HG02852 (cell line): ENCODE measurements at regions not wholly inside any gene's neighbourhood (a gene's known extent, or its start where the extent isn't known, plus 50 kb on each side); places are given as distances from the start of the nearest gene placed in this dataset.
"Not testable (repeated sequence)": the region's sequence is repeated elsewhere in the genome, so short reads cannot be mapped to it uniquely, and the experiment has no call there.

Source experiments
- ATAC-seq: cut with Tn5 transposase; IDR thresholded peaks from one replicate; pipeline ENCODE4 v1.9.1; 2021; ENCODE audit warnings: mild to moderate bottlenecking, moderate library complexity; ENCODE audit not compliant: unreplicated experiment

DNA sequence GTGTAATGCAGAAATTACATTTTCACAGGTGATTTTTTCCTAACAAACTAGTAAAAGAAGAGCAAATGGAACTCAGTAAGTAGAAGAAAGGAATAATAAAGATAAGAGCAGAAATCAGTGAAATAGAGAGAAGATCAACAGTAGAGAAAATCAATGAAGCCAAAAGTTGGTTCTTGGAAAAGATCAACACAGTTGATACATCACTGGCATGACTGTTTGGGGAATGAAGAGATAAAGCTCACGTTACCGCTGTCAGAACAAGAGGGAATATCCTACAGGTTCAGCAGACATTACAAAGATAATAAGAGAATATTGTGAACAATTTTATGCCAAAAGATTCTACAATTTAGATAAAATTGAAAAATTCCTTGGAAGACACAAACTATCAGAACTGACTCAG lies 146.4 kb downstream of the ACTR3B start:
- ATAC-seq = no peak

DNA sequence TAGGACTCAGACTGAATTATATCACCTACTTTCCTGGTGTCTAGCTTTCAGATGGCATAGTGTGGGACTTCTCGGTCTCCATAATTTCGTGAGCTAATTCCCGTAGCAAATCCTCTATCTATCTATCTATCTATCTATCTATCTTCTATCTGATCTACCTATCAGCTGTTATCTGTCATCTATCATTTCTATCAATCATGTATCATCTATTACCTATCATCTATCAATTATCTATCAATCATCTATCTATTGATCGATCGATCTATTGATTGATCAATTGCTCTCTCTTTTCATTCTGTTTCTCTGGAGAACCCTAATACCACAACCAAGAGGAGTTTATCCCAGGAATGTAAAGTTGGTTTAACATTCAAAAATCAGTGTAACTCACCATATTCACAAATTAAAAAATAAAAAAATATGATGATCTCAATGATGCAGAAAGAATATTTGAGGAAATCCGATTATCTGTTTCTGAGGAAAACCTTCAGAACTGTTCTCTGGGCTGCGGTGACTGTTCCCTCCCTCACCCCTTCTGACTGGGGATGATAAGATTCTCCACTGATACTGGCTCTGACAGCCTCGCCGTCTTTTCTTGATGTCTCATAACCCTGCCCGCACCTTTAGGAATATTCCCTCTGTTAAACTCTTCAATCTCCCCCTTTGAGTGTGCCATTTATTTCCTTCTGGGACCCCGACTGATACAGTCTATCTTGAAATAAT lies 147.7 kb downstream of the ACTR3B start:
- no peak for ATAC-seq

DNA sequence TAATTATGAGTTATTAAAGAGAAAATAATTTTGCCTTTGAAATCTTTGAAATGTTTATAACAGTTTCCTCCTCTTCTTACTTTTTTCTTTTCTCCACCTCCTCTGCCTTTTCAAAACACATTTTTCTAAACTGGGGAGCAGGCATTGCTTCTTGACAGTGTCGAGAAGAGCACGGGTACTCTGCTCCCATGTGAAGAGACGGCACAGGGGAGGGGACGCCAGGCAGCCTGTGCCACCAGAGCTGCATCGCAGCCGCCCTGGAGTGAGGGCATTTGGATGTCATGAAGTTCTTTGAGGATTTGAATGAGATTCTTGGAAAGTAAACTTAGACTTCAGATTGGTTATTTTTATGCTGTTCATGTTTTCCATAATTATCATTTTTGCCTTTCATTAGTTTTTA lies 149.7 kb downstream of the ACTR3B start:
- no peak for ATAC-seq

DNA sequence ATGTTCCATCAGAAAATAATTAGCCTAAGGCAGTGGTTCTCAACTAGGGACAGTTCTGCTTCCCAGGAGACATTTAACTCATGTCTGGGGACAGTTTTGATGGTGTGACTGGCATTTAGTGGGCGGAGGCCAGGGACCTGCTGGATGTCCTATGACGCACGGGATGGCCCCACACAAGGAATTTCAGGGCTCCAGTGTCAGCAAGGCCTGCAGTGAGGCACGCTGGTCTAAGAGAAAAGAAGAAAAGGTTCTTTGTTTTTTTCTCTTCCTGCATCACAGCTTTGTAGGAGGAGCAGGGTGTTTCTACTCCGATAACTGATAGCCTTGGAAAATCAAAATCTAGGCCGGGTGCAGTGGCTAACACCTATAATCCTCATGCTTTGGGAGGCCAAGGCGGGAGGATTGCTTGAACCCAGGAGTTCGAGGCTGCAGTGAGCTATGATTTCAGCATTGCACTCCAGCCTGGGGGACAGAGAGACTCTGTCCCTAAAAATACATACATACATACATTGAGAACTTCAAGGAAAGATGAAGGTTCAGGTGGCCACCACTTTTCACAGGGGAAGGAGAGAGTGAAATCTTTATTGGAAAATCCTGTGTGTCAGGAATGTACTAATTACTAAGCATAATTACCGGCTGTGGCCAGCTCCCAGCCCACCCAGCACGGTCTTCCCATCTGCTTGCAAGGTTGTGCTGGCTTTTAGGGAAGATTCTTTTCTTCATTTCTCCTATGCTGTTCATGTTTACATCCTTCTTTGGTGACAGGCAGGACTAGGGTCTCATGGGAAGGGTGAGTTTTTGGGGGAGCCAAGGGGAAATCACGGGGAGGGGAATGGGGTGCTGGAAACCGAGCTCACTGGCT lies 150.4 kb downstream of the ACTR3B start:
- ATAC-seq = no peak

DNA sequence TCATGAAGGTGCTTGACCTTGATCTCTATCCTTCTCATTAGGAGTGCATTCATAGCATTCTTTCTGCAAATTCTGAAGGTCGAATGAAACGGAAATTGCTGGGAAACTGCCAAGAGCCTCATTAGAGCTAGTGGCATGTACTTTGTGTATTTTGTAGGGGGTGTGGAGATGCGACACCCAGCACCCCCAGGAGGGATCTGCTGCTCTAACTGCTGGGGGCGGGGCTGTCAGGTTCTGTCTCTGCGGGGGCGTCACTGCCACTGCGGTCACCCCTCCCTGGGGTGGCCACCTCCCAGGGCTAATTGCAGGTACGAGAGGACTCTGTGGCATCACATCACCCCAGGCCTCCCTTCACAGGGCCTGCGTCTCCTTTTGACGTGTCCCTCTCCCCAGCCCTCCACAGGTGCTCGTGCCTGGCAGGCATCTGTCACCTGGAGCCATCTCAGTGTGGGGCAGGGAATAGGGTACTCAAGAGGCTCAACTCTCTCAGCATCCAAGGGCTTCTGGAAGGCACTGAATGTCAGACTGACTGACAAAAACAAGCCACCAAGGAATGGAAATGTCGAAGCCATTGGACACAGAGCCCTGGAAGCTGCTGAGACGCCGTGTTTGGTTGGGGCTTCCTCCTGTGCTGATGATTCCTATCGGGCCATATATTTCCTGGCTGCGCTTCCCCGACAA lies 151.1 kb downstream of the ACTR3B start:
- no peak for ATAC-seq

DNA sequence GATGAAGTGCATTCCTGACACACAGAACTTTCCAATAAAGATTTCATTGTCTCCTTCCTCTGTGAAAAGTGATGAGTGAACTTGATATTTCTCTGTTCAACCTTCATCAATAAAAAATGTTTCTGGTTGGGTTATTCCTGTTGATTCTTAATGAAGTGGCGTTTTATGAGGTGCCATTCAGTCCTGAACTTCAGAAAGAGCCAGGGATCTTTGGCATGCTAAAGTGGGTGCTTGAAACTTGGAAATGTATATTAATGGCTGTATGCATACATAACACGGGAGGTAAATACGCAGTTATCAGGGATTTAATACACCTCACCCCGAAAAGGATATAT lies 151.6 kb downstream of the ACTR3B start:
- no peak for ATAC-seq

DNA sequence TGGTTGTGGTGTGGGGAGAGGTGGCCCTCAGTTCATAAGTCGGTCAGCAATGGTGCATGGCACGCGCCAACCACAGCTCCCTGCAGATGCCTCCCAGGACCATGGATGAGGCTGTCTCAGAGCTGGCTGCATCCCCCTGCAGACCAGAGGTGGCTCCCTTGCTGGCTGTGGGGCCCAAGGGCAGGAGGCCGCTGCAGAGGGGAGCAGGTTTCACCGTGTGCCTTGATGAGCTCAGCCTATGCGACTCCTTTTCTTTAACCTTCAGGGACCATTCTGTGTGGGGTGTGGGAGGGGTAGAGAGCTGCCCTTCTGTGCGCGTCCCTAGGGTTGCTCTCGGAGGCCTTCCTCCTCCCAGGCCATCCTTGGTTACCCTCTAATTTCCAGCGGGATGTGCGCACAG lies 152.4 kb downstream of the ACTR3B start:
- ATAC-seq = no peak

DNA sequence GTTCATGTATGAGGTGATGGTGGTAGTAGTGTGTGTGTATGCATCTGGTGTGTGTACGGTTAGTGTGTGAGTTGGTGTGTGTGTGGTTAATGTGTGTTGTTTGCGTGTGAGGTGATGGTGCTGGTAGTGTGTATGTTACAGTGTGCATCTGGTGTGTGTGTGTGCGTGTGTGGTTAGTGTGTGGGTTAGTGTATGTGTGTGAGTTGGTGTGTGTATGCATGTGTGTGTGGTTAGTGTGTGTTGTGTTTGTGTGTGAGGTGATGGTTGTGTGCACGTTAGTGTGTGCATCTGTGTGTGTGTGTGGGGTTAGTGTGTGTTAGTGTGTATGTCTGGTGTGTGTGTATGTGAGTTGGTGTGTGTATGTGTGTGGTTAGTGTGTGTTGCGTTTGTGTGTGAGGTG lies 153.0 kb downstream of the ACTR3B start:
- ATAC-seq = no peak

DNA sequence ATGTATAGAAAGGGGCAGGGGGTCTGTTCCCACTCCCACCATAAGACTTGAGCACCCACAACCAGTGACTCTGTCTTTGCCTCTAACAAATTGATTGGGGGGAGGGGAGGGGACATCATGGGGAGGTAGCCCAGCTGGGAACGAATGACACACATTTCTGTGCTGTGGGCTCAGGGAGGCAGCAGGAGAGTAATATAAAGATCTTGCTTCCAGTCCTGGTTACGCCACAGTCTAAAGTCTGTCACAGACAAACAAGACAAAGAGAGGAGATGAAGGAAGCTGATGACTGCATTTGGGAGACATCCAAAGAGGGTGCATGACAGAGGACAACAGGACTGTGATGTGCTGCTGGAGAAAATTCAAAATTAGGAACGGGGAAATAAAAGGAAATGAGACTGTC lies 153.9 kb downstream of the ACTR3B start:
- no peak for ATAC-seq

DNA sequence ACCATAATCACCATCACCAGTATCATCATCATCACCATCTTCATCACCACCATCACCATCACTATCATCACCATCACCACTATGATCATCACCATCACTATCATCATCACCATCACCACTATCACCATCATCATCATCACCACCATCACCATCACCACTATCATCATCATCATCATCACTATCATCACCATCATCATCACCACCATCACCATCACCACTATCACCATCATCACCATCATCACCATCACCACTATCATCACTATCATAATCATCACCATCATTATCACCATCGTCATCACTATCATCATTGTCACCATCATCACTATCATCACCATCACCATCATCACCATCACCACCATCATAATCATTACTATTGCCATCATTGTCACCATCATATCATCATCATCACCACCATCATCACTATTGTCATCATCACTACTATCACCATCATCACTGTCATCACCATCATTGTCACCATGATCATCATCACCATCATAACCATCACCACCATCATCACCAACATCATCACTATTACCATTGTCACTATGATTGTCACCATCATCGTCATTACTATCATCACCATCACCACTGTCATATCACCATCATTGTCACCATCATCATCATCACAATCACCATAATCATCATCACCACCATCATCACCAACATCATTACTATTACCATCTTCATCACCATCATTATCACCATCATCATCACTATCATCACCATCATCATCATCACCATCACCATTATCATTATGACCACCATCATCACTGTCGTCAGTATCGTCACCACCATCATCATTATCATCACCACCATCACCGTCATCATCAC lies 154.7 kb downstream of the ACTR3B start:
- ATAC-seq = no peak

DNA sequence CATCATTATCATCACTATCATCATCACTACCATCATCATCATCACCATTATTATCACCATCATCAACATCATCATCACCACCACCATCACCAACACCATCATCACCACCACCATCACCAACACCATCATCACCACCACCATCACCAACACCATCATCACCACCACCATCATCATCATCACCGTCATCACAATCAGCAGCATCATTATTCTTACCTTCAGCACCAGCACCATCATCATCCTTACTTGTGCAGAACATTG lies 155.2 kb downstream of the ACTR3B start:
- not testable (repeated sequence) for ATAC-seq

DNA sequence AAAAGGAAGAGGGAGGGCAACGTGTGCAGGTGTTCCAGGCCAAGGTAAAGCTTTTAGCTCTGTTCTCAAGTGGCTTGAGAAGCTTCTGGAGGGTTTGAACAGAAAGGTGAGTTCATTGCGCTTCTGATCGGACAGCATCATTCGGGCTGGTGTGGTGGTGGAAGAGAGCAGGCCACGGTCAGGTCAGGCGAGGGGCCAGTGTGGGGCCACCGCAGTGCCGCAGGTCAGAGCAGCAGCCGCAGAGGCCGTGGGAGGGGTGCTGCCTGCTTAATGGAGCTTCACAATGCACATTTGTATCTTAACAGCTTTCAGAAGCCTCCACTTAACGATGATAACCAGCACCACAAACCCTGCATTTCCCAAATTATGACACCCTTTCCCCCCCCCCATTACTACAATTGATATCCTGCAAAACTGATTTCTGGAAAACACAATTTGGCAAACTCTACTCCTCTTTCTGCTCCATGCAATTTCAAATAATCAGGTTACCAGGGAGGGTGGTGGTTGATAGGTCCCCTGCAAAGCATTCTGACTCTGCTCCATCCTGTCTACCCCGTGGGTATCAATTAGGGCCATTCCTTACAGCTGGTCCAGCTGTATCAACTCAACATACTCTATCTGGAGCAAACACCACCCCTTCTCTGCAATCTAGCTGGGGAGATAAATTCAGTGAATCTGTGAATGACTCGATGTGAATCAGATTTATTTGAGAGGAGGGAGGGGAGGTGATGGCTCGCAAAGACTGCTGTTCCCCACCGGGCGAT lies 162.9 kb downstream of the ACTR3B start:
- ATAC-seq = no peak

DNA sequence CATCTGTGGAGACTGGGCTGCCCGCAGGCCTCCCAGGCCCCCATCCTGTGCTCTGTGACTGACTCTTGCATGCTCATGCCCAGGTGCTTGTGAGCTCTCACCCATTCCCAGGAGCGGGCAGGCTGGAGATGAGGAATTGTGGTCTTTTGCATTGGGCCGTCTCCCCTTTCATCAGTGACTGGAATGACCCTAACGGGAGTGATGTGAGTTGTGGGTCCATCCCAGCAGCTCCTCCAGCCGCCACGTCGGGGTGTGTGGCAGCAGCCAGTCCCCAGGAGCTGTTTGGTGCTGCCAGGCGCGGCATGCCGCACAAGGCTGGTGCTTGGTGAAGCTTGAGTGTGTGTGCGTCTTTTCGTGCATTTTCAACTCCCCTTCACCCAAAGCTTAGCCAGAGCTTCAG lies 164.2 kb downstream of the ACTR3B start:
- ATAC-seq = no peak

DNA sequence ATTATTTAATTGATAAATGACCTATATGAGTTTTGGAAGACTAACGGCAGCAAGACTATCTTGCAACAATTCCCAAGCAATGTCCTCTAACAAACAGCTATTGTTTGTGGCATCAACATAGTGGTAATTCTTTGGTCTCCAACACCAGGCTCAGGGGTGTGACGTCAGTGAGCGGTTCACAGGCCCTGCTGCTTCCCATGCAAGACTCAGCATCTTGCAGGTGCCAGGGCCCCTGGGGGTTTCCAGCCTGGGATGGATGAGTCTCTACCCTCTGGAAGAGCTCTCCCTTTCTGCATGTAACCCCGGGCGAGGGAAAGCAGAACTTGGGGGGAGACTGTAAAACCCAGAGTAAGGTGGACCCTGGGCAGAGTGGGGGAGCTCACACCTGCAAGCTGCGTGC lies 164.7 kb downstream of the ACTR3B start:
- ATAC-seq = no peak

DNA sequence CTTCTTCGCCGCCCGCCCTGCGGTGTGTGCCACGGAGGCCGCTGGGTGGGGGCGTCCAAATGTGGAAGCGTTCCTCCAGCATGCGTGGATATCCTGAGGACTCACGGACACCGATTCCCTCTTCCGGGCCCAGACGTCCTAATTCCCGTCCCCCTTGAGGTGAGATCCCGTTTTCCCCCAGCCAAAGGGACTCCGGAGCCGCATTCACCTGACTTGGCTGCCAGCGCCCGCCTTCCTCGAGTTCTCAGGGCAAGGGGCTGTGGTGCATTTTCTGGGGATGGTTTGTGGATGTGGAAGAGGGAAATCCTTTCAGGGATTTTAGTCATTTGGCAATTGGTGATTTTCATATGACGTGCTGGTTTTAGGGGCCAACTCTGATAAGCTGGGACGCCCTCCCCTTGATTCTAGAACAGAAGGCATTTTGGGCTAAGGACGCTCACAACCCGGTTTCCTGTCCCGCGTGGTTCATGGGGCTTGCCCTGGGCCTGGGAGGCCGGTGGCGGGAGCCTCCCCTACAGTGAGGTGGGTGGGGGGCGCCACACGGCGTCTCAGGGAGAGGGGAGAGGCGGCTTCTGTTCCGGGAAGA lies 165.4 kb downstream of the ACTR3B start:
- no peak for ATAC-seq

DNA sequence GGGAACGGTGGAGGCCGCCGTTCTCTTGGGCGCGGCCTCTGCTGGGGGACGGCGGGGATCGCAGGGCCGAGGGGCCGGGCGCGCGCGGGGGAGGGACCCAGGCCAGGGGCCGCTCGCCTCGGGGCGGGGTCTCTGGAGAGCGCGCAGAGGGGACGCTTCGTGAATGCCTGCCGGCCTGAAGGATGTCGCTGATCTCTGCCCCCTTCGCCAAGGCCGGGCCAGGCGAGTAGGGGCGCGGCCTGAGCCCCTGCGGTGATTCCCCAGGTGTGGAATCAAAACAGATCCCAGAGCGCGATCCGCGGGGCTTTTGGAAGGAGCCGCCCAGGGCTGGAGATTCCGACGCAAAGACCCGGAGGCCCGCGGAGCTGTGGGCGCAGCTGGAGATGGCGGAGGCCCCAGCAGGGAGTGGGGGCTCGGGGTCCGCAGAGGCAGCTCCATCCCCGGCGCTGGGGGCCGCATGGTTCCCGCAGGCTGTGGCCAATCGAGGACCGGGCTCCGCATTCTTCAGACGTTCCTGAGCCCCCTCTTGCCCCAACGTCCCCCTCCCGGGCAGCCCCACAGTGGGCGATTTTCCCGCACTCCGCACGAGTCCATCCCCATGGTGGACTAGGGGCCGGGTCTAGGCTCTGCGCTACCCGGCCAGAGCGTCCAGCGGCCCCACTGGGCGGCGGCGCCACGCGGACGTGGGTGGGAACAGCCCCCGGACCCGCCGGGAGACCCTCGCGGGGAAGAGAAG lies 166.0 kb downstream of the ACTR3B start:
- no peak for ATAC-seq

DNA sequence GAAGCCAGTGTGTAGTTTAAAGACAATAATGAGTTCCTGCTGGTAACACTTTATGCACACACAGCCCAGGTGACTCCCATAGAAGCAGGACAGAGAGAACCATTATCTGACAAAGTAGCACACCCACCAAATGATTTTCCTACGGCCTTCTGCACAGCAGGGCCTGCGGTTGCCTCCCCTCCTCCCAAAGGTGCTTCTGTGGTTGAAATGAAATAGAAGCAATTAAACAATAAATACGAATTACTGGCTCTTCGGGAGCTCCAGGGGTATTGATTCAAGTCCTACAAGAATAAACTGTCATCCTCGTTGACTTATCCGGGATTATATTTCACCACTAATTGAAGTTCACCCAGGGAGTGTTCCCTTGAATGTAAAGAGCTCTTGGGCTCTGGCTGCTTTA lies 172.1 kb downstream of the ACTR3B start:
- ATAC-seq = no peak

DNA sequence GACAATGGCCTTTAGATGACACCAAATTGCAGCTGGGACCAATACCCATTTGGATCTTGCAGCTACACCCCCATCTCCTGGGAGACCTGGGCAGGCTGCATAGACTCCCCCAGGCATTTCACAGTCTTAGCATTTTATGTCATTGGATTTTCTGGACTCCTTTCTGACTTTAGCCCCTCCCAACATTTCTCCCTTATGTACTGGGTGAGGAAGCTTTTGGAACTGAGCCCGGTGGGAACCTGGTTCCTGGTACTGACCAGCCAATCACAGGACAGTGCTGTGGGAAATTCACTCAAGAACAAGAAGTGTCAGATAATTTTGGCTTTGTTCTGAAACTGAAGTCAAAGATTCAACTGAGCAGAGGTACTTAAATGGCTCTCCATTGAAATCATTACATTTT lies 177.7 kb downstream of the ACTR3B start:
- no peak for ATAC-seq

DNA sequence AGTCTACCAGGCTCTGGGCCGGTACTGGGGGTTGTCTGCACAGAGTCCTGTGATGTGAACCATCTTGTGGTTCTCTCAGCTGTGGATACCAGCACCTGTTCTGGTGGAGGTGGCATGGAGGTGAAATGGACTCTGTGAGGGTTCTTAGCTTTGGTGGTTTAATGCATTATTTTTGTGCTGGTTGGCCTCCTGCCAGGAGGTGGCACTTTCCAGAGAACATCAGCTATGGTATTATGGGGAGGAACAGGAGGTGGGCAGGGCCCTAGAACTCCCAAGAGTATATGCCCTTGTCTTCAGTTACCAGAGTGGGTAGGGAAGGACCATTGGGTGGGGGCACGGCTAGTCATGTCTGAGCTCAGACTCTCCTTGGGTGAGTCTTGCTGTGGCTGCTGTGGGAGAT lies 187.1 kb downstream of the ACTR3B start:
- ATAC-seq = not testable (repeated sequence)

DNA sequence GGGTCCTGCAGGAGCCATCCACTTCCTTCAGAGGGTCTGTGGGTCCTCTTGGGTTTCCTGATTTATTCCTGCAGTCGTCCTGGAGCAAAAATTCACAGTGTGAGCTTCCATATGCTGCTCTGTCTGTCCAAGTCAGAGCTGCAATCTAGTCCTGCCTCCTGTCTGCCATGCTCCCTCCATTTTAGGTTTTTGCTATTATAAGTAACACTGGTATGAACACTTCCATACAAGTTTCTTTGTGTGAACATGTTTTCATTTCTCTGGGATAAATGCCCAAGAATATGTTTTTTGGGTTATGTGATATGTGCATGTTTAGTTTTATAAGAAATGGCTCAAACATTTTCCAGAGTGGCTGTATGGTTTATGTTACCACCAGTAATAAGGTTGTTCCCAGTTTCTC lies 188.1 kb downstream of the ACTR3B start:
- no peak for ATAC-seq
